ENCODE measurements at regions not wholly inside any gene's neighbourhood (a gene's known extent, or its start where the extent isn't known, plus 50 kb on each side); places are given as distances from the start of the nearest gene placed in this dataset.
A peak's percentile ranks its signal among the peaks of the same experiment; 100 is the strongest.

DNA sequence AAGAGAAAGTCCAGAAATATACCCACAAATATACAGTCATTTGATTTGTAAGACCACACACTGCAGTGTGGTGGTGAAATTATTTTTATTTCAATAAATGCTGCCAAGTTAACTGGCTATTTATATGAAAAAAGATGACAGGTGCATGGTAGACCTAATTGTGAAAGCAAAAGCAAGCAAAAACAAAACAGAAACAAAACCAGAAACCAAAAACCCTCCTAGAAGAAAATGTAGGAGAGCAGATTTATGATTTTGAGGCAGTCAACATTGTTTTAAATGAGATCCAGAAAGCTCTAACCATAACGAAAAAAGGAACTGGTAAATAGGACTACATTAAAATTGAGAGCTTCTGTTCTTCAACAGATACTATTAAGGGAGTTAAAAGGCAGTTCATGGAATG is 303.6 kb downstream of the PRDM2 start:
- H3K27me3 Mint-ChIP-seq, result peaks cover 0 to 5% (median 0%) of the 10 kb centered on the region in 3 donors
- no peak for ATAC-seq (ENCODE audit: low read depth in 2 of 2)

DNA sequence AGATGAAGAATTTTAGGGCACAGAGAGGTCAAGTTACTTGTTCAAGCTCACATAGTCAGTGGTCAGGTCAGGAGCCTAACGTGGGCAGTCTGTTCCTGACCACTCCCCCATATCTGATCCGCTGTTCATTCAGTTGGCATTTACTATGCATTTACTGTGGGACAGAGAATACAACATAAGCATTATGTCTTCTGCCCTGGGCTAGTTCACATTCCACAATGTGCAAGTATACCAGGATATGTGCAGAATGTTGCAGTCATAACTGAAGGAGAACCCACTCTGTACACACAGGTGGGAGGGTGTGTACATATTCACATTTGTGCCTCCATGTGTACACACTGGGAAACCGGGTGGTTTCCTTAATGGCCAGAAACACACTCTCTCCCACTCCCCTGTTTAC is 309.6 kb downstream of the PRDM2 start:
- H3K9me3 Mint-ChIP-seq, result peaks cover 0 to 18% (median 5%) of the 10 kb centered on the region in 7 donors

More for the DNA sequence above, 303.6 kb downstream of the PRDM2 start:
- DNase-seq, result no peak
- Mint-ChIP-seq H3K36me3 (no peaks in the 10 kb centered on the region), H3K9me3 (peaks cover 5 to 50% (median 21%) of the 10 kb centered on the region in 7 donors), H3K27ac (no peak overlapping the region), H3K4me1 (no peaks in the 10 kb centered on the region), H3K4me3 (no peak overlapping the region)

DNA sequence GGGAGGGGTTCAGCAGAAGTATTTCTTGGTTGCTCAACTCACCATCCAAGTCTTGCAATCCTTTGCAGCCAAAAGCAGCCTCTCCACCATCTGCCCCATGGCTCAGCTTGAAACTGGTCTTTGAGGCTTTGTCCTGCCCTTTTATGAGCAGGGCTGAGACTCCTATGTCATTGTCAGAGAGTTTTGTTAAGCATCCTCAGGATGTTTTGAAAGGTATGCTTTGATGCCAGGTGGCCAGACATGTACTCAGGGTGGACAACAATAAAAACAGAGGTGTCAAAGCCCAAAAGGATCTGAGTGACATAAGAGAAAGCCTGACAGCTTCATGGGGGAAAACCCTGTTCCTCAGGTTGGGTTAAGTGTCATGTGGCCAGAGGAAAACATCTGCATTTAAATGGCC is 310.5 kb downstream of the PRDM2 start:
- Mint-ChIP-seq H3K27ac (no peak overlapping the region), H3K9me3 (peaks cover 0 to 18% (median 5%) of the 10 kb centered on the region in 7 donors), H3K27me3 (peaks cover 3 to 15% (median 8%) of the 10 kb centered on the region in 3 donors), H3K4me1 (no peaks in the 10 kb centered on the region), H3K36me3 (no peaks in the 10 kb centered on the region), H3K4me3 (no peak overlapping the region)
- ATAC-seq (ENCODE audit: low read depth in 2 of 2) (no peak), DNase-seq (no peak)

More for the DNA sequence above, 309.6 kb downstream of the PRDM2 start:
- Mint-ChIP-seq H3K4me3 (no peak overlapping the region), H3K27me3 (peaks cover 3 to 15% (median 8%) of the 10 kb centered on the region in 3 donors), H3K36me3 (no peaks in the 10 kb centered on the region), H3K27ac (no peak overlapping the region), H3K4me1 (no peaks in the 10 kb centered on the region)
- DNase-seq (no peak), ATAC-seq (ENCODE audit: low read depth in 2 of 2) (no peak)

DNA sequence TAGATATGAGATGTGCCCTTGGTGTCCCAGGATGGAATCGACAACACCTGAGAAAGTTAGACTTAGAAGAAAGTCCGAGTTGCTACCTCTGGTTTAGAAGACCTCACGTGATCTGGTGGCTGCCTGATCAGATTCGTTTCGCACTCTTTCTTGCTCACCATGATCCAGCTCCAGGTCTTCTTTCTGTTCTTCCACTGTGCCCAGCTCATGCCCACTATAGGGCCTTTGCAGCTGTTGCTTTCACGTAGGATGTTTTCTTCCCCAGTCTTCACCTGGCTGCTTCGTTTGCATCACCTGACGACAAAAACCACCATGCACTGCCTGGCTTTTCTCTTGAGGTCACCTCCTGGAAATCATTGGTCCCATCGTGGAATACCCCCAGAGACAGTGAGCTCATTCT is 311.1 kb downstream of the PRDM2 start:
- H3K27ac Mint-ChIP-seq, result no peak overlapping the region
- ATAC-seq (ENCODE audit: low read depth in 2 of 2) (no peak), DNase-seq (no peak)
- no peak overlapping the region for H3K4me3 Mint-ChIP-seq
- peaks cover 0 to 18% (median 5%) of the 10 kb centered on the region in 7 donors for H3K9me3 Mint-ChIP-seq
- no peaks in the 10 kb centered on the region for H3K4me1 Mint-ChIP-seq
- no peaks in the 10 kb centered on the region for H3K36me3 Mint-ChIP-seq
- peaks cover 5 to 19% (median 11%) of the 10 kb centered on the region in 3 donors for H3K27me3 Mint-ChIP-seq

DNA sequence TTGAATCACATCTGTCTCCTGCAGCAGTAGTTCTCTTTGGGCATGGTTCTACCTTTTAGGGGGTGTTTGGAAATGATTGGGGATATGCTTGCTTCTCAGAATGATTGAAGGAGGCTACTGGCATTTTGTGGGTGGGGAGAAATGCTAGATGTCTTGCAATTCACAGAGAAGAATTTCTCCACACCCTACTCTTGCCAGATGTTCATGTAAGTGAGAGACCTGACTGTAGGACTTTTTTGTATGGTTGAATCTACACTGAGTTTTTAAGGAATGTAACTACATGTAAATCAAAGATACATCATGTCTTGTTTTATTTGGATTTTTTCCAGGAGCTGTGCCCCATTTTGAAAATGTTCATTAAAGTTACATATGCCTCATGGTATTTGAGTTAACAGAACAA is 311.9 kb downstream of the PRDM2 start:
- Mint-ChIP-seq H3K27ac (peak overlapping the region in 1 of 6 donors; percentile 84), H3K4me3 (no peak overlapping the region), H3K4me1 (no peaks in the 10 kb centered on the region), H3K27me3 (peaks cover 6 to 21% (median 19%) of the 10 kb centered on the region in 3 donors), H3K36me3 (no peaks in the 10 kb centered on the region), H3K9me3 (peaks cover 0 to 15% (median 4%) of the 10 kb centered on the region in 7 donors)
- DNase-seq (no peak), ATAC-seq (ENCODE audit: low read depth in 2 of 2) (no peak)

DNA sequence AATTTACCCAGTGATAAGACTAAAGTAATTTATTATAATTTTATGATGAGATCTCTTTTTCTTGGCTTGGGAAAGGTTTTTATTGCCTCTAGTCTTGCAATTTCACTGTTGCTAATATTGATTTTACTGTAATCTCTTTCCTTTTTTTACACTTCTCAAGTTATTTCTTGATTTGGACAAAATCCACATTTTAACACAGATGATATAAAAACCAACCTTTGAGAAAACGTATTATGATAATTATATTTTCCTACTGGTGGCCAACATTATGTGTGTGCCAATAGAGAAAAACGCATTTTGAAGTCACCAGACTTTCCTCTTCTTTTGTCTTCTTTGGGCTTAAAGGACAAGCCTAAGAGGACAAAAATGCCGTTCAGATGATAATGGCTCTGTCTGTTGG is 314.9 kb downstream of the PRDM2 start:
- no peak for ATAC-seq (ENCODE audit: low read depth in 2 of 2)
- peaks cover 11 to 40% (median 11%) of the 10 kb centered on the region in 3 donors for H3K27me3 Mint-ChIP-seq
- peaks cover 0 to 6% (median 0%) of the 10 kb centered on the region in 7 donors for H3K9me3 Mint-ChIP-seq
- no peaks in the 10 kb centered on the region for H3K4me1 Mint-ChIP-seq
- DNase-seq, result no peak
- no peak overlapping the region for H3K27ac Mint-ChIP-seq
- no peaks in the 10 kb centered on the region for H3K36me3 Mint-ChIP-seq
- no peak overlapping the region for H3K4me3 Mint-ChIP-seq

DNA sequence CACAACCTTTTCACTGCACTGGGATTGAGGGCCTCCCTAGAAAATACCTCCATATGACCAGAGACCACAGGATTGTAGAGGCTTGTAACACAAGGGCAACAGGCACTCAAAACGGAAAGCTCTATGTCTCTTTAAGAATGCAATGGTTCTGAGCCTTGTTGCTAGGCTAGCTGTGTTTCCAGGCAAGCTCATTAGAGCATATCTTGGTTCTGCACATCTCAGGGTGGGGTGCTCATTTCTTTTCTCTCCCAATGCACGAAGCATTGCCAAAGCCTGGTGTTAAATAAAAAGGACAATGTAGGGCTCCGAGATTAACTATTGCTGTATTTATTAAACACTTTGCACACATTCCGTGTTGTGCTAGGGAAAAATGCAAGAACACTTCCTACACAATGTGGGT is 315.9 kb downstream of the PRDM2 start:
- Mint-ChIP-seq H3K4me1 (no peaks in the 10 kb centered on the region), H3K4me3 (no peak overlapping the region), H3K36me3 (no peaks in the 10 kb centered on the region), H3K9me3 (peaks cover 0 to 6% (median 0%) of the 10 kb centered on the region in 7 donors), H3K27ac (no peak overlapping the region), H3K27me3 (peaks cover 11 to 40% (median 11%) of the 10 kb centered on the region in 3 donors)
- ATAC-seq (ENCODE audit: low read depth in 2 of 2) (no peak), DNase-seq (no peak)

DNA sequence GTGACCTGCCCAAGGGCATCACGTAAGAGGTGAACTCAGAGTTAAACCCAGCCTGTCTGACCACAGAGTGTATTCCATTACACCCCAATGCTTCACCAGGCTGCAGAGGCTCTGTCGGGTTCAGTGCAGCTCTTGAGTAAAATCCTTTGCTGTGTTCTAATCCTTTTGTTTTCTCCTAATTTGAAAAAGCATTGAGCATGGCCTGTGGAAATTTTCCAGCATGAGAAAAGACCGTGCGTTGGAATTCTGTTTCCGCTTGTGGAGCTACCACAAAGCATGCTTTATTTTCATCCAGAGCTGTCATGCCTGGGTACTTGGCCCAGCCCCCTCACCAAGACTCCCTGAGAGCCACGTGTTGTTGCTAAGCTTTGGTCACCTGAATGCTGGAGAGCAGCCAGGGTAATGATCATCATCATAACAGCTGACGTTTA is 317.6 kb downstream of the PRDM2 start:
- H3K4me3 Mint-ChIP-seq, result no peak overlapping the region
- no peak for ATAC-seq (ENCODE audit: low read depth in 2 of 2)
- H3K27ac Mint-ChIP-seq, result no peak overlapping the region
- H3K4me1 Mint-ChIP-seq, result no peaks in the 10 kb centered on the region
- peaks cover 7 to 40% (median 12%) of the 10 kb centered on the region in 3 donors for H3K27me3 Mint-ChIP-seq
- peaks cover 0 to 4% (median 0%) of the 10 kb centered on the region in 7 donors for H3K9me3 Mint-ChIP-seq
- H3K36me3 Mint-ChIP-seq, result no peaks in the 10 kb centered on the region
- DNase-seq, result no peak

DNA sequence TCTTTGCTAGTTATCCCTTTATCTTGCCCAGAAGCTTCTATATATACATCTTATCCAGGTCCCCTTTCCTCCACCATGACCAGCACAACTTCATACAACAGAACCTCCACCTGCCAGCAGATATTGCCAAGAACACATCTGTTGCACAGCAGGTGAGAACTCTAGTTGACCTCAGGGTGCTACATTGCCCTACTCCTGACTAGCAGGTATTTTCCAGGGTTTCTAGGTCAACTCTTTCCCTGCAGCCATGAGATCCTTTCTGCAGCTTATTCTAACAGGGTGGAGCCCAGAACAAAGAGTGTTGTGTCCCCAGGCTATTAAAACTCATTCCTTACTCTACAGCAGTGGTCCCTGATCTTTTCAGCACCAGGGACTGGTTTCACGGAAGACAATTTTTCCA is 319.5 kb downstream of the PRDM2 start:
- no peak overlapping the region for H3K4me3 Mint-ChIP-seq
- H3K9me3 Mint-ChIP-seq, result peaks cover 0 to 5% (median 0%) of the 10 kb centered on the region in 7 donors
- no peak for ATAC-seq (ENCODE audit: low read depth in 2 of 2)
- H3K36me3 Mint-ChIP-seq, result no peaks in the 10 kb centered on the region
- no peak overlapping the region for H3K27ac Mint-ChIP-seq
- H3K4me1 Mint-ChIP-seq, result no peaks in the 10 kb centered on the region
- DNase-seq, result no peak
- peaks cover 7 to 32% (median 12%) of the 10 kb centered on the region in 3 donors for H3K27me3 Mint-ChIP-seq

DNA sequence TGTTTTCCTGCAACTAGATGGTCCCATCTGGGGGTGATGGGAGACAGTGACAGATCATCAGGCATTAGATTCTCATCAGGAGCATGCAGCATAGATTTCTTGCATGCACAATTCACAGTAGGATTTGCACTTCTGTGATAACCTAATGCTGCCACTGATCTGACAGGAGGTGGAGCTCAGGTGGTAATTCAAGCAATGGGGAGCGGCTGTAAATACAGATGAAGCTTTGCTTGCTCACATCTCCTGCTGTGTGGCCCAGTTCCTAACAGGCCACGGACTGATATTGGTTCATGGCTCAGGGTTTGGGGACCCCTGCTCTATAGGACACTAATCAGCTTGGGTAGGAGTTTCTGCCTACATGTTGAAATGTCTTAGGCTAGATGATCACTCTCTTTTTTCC is 320.0 kb downstream of the PRDM2 start:
- Mint-ChIP-seq H3K4me3 (no peak overlapping the region), H3K4me1 (no peaks in the 10 kb centered on the region), H3K36me3 (no peaks in the 10 kb centered on the region), H3K27ac (no peak overlapping the region), H3K27me3 (peaks cover 7 to 32% (median 12%) of the 10 kb centered on the region in 3 donors), H3K9me3 (peaks cover 0 to 6% (median 0%) of the 10 kb centered on the region in 7 donors)
- no peak for DNase-seq
- no peak for ATAC-seq (ENCODE audit: low read depth in 2 of 2)

DNA sequence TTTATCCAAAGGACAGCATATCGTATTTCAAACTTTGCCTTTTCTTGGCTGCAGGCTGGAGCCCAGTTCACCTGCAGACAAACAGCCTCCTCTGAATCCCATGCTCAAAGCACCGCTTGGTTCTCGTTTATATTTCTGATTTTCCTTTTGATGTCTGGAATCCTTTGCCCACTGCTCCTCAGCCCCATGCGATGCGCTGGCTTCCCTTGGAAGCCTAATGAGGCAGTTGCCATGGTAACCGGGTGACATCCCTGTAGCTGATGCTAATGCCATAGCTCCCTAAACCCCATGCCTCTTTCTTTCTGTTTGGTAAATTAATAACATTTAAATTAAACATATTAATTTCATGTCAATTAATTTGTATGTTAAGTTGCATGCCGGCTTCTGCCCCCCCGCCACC is 327.1 kb downstream of the PRDM2 start:
- no peak for ATAC-seq (ENCODE audit: low read depth in 2 of 2)

DNA sequence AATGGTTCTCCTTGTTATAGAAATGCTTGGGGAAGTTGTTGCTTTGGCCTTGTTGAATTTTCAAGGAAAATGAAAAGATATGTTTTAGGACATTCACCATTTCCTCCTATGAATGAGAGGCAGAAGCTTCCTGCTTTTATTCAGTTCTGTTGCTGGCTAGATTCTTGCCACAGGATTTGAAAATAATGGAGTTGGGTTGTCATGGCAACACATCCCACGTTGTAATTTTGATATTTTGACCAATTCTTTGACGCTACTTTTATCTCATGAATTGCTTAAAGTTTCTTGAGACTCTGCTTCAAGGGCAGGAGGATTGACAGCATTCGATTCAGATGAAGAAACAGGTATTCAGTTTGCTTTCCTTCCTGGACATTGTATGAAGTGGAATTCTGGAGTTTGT is 331.5 kb downstream of the PRDM2 start:
- no peak for DNase-seq
- no peak overlapping the region for H3K4me3 Mint-ChIP-seq
- H3K36me3 Mint-ChIP-seq, result no peaks in the 10 kb centered on the region
- peaks cover 3 to 16% (median 7%) of the 10 kb centered on the region in 7 donors for H3K9me3 Mint-ChIP-seq
- ATAC-seq (ENCODE audit: low read depth in 2 of 2), result no peak
- H3K27me3 Mint-ChIP-seq, result peaks cover 19 to 29% (median 27%) of the 10 kb centered on the region in 3 donors
- no peak overlapping the region for H3K27ac Mint-ChIP-seq
- no peaks in the 10 kb centered on the region for H3K4me1 Mint-ChIP-seq

More for the DNA sequence above, 327.1 kb downstream of the PRDM2 start:
- Mint-ChIP-seq H3K36me3 (no peaks in the 10 kb centered on the region), H3K9me3 (peaks cover 0 to 8% (median 3%) of the 10 kb centered on the region in 7 donors), H3K4me3 (no peak overlapping the region), H3K27ac (no peak overlapping the region), H3K27me3 (peaks cover 7 to 17% (median 14%) of the 10 kb centered on the region in 3 donors), H3K4me1 (no peaks in the 10 kb centered on the region)
- no peak for DNase-seq

DNA sequence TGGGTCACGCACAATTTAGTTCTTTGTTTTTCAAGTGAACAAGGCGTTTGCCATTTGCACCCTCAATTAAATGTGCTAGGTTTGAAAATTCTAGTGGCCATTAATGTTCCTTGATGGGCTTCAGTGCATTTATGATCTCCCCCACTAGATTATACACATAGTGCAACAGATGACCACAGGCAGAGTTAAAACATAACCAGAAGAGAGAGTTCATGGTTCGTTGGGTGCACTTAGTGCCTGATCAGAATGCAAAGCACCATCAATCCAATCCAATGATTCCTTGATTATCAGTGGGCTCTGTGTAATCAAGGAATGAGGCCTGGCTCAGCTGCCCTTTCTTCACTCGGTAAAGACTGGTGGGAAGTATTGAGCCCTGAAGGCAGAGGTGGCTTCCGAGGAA is 334.5 kb downstream of the PRDM2 start:
- no peak for DNase-seq
- Mint-ChIP-seq H3K4me1 (no peaks in the 10 kb centered on the region), H3K36me3 (no peaks in the 10 kb centered on the region), H3K27me3 (peaks cover 16 to 39% (median 27%) of the 10 kb centered on the region in 3 donors), H3K9me3 (peaks cover 0 to 16% (median 4%) of the 10 kb centered on the region in 7 donors), H3K27ac (no peak overlapping the region), H3K4me3 (no peak overlapping the region)
- ATAC-seq (ENCODE audit: low read depth in 2 of 2), result no peak

DNA sequence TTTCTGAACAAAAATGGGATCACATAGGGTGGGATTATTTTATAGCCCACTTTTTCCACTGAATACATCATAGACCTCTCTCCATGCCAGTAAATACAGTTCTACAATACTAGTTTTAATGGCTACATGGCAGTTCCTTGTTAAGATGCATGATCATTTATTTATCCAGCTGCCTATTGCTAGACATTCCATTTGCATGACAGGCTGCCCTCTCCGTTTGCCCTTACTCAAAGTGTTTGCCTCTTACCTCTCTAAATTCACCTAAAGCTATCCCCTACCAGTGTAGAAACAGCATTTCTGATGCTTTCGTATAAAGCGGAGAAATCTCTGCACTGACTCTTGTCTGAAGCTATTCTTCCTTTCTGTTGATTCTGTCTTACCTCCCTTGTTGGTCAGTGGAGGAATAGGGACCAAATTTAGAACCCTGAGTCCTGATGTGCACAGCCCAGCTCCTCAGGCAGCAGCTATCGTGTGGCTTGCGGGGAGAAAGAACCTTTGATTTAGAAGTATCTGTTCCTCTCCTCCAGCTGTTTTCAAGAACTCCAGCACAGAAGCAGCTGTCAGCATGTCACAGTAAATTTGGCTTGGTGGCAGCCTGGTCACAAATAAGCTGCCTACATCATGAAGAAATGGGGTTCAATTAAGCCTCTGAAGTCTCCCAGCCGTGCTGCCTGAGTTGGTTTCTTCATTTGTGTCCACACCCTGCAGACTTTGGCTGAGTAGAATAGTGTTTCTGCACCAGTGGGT is 337.3 kb downstream of the PRDM2 start:
- DNase-seq (no peak), ATAC-seq (ENCODE audit: low read depth in 2 of 2) (no peak)
- Mint-ChIP-seq H3K4me1 (no peaks in the 10 kb centered on the region), H3K9me3 (peaks cover 12 to 38% (median 18%) of the 10 kb centered on the region in 7 donors), H3K27me3 (peaks cover 11 to 31% (median 16%) of the 10 kb centered on the region in 3 donors), H3K4me3 (no peak overlapping the region), H3K27ac (no peak overlapping the region), H3K36me3 (peaks cover 0 to 13% of the 10 kb centered on the region in 2 donors)
